Adrenal gland (tissue), 5 donors: ENCODE measurements at regions not wholly inside any gene's neighbourhood (a gene's known extent, or its start where the extent isn't known, plus 50 kb on each side); places are given as distances from the start of the nearest gene placed in this dataset.
"Not testable (repeated sequence)": the region's sequence is repeated elsewhere in the genome, so short reads cannot be mapped to it uniquely, and the experiment has no call there.

Source experiments
- POLR2A ChIP-seq, 2 donors: fragments of 450-650 bp; IDR thresholded peaks; one replicate each; pipeline ENCODE4 v1.6.1; 2017; ENCODE audit warnings: antibody characterized with exemption in 2 of 2, mild to moderate bottlenecking in 2 of 2, moderate library complexity in 1 of 2
- TF ChIP-seq, protein P1 (sequence below), 6 experiments: fragments of 450-650 bp in 4 of 6; fragments of 200-600 bp in 2 of 6; sonication (generic) in 1 of 6; IDR thresholded peaks; 1 replicate in 5 of 6; 2 replicates in 1 of 6; pipeline versions ENCODE4 v1.5.1 to v1.8.0; 2016 to 2021; ENCODE audit warnings: antibody characterized with exemption in 6 of 6, mild to moderate bottlenecking in 2 of 6, moderate library complexity in 1 of 6
- donor health status: DM: no; HTN: no; CAD: no.

DNA sequence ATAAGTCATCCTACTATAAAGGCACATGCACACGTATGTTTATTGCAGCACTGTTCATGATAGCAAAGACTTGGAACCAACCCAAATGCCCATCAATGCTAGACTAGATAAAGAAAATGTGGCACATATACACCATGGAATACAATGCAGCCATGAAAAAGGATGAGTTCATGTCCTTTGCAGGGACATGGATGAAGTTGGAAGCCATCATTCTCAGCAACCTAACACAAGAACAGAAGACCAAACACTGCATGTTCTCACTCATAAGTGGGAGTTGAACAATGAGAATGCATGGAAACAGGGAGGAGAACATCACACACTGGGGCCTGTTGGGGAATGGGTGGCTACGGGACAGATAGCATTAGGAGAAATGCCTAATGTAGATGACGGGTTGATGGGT is 110.3 kb upstream of the TGIF2LX start:
- TF ChIP-seq, protein P1, sequence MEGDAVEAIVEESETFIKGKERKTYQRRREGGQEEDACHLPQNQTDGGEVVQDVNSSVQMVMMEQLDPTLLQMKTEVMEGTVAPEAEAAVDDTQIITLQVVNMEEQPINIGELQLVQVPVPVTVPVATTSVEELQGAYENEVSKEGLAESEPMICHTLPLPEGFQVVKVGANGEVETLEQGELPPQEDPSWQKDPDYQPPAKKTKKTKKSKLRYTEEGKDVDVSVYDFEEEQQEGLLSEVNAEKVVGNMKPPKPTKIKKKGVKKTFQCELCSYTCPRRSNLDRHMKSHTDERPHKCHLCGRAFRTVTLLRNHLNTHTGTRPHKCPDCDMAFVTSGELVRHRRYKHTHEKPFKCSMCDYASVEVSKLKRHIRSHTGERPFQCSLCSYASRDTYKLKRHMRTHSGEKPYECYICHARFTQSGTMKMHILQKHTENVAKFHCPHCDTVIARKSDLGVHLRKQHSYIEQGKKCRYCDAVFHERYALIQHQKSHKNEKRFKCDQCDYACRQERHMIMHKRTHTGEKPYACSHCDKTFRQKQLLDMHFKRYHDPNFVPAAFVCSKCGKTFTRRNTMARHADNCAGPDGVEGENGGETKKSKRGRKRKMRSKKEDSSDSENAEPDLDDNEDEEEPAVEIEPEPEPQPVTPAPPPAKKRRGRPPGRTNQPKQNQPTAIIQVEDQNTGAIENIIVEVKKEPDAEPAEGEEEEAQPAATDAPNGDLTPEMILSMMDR (IDR thresholded peaks at IDR 0.05): not testable (repeated sequence)
- TF ChIP-seq POLR2A (IDR thresholded peaks at IDR 0.05): not testable (repeated sequence)
